Right cardiac atrium (tissue), 5 donors: ENCODE measurements at regions not wholly inside any gene's neighbourhood (a gene's known extent, or its start where the extent isn't known, plus 50 kb on each side); places are given as distances from the start of the nearest gene placed in this dataset.

Experiments used
- ATAC-seq, 2 donors: fragments of 200-7000 bp; cut with Tn5 transposase; one replicate each; pipeline versions ENCODE4 v1.8.0 to v1.9.1; 2020; ENCODE audit warnings: moderate library complexity in 2 of 2, mild to moderate bottlenecking in 1 of 2
- DNase-seq, 3 donors: peaks; one replicate each; pipeline ENCODE4 v3.0.0-alpha.2; 2020
- H3K27ac ChIP-seq: one replicate; pipeline ENCODE4 v1.5.1; 2013; ENCODE audit warnings: mild to moderate bottlenecking, low read length, control low read depth, moderate library complexity
- H3K27me3 ChIP-seq: one replicate; pipeline ENCODE4 v1.6.1; 2013; ENCODE audit not compliant: control insufficient read depth, insufficient read depth
- H3K4me1 ChIP-seq: one replicate; pipeline ENCODE4 v1.6.1; 2013; ENCODE audit warnings: low read length; ENCODE audit not compliant: control insufficient read depth, insufficient read depth
- H3K4me3 ChIP-seq: one replicate; pipeline ENCODE4 v1.5.1; 2013; ENCODE audit warnings: low read length, control low read depth
- H3K9me3 ChIP-seq: one replicate; pipeline ENCODE4 v1.6.1; 2013; ENCODE audit warnings: low read length; ENCODE audit not compliant: control insufficient read depth
- WGBS: extraction: QIAGEN DNeasy Blood & Tissue Kit; methylation state at CpG from one replicate; pipeline ENCODE4 v1.1.7; 2013; 5-methylcytosine and 5-hydroxymethylcytosine counted together
- intact Hi-C, 4 donors: fragments of 100-400 bp; cut with DNase I; formaldehyde crosslinking; loops; one replicate each; pipeline versions ENCODE4 v1.11.0 to v1.14.0; 2022 to 2023
- donor health status: healthy with polysubstance abuse.
- donor health status: DM: no; HTN: yes; CAD: no.
- donor health status: DM: no; HTN: no; CAD: no.
- donor health status: DM: no; HTN: yes; CAD: no; lungs with severe emphysema.
- donor health status: DM: yes; HTN: yes; CAD: no.

DNA sequence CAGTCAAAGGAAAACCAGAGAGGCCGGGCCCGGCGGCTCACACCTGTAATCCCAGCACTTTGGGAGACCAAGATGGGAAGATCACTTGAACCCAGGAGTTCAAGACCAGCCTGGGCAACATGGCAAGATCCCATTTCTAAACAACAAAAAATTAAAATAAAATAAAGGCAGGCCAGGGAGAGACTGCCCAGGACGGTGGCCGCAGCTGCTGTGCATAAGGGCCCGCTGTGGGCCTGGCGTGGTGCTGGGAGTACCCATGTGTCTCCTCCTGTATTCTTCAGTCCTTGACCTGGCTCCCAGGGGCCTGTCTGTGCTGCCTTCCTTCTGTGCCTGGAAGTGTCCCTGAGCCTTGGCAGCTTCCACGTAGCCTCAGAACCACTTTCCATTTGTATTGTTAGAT is 56.8 kb upstream of the CNOT6 start:
- Histone ChIP-seq H3K9me3 (no peaks in the 10 kb centered on the region), H3K27me3 (no peaks in the 10 kb centered on the region), H3K4me3 (no peak overlapping the region), H3K4me1 (no peaks in the 10 kb centered on the region), H3K27ac (no peak overlapping the region)
- ATAC-seq (no peak), DNase-seq (no peak)
- intact Hi-C loops: no loop called here
- 94% methylated on average over 8 of the region's 8 CpGs for WGBS

DNA sequence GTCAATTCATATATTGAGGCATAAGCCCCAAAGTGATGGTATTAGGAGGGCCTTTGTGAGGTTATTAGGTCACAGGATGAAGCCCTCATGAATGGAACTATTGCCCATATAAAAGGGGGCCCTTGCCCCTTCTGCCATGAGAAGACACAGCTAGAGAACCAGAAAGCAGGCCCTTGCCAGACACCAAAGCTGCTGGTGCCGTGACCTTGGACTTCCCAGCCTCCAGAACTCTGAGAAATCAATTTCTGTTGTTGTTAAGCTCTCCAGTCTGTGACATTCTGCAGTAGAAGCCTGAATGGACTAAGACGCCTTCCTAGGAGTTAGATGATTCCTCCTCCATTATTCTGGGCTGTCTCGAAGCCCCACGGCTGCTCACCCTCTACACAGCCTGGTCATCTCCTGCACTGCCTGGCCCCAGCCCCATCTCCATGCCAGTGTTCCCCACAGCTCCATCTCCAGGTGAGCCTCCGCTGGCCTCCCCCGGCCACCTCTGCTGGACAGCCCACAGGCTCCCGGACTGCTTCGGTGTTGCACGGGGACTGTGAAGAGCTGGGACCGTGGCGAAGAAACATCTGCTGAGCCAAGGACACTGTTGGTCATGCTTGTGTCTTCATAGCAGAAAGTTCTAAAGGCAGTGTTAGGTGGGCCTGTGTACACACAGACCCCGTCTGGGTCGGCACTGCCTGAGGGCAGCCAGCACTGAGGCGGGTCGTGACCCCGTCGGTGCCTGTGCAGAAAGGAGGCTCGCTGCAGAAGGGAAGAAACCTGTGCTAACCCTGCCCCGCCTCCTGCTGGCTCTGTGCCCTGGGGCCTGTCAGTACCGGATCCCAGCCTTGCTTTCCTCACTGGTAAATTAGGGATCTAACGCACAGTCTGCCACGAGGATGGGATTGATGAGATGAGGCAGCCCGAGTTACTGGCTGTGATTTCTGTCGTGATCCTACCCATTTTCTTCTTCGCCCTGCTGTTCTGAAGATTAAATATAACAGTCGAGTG is 55.1 kb upstream of the CNOT6 start:
- Histone ChIP-seq H3K27ac (no peak overlapping the region), H3K9me3 (no peaks in the 10 kb centered on the region), H3K4me1 (no peaks in the 10 kb centered on the region), H3K4me3 (no peak overlapping the region), H3K27me3 (no peaks in the 10 kb centered on the region)
- WGBS: 83% methylated on average over 26 of the region's 26 CpGs
- no peak for ATAC-seq
- DNase-seq: no peak
- intact Hi-C loops: no loop called here

DNA sequence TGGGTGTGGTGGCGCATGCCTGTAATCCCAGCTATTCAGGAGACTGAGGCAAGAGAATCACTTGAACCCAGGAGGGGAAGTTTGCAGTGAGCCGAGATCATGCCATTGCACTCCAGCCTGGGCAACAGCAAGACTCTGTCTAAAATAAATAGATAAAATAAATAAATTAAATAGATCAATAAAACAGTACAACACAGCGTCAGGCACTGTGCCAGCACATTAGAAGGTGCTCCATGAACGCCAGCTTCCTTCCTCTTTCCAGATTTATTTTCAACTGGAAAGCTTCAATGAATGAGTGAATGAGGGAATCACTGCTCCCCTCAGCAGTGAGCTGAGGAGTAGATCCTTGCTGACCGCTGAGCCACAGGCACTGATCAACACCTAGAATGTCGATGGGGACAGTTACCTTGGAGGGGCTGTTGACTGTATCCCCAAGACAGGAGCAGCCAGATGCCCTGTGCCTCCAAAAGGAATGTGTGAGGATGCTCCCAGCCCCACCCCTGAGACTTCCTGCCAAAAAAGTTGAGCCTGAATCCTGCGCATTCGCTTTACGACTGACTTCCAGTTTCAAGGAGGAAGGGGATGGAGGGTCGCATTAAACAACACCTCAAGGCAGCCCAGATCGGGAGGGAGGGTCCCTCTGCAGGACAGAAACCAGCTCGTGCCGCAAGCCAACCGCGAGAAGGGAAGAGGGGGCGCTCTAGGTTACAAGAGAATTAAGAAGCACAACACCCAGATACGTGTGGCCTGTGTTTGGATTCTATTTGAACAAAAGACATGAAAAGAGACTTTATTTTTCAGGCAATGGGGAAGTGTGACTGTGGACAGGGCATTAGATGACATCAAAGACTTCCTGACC is 54.0 kb upstream of the CNOT6 start:
- WGBS: 31% methylated on average over 17 of the region's 17 CpGs
- Histone ChIP-seq H3K4me3 (no peak overlapping the region), H3K27ac (no peak overlapping the region), H3K27me3 (no peaks in the 10 kb centered on the region), H3K4me1 (no peaks in the 10 kb centered on the region), H3K9me3 (no peaks in the 10 kb centered on the region)
- no peak for ATAC-seq
- no peak for DNase-seq
- intact Hi-C loops: no loop called here

DNA sequence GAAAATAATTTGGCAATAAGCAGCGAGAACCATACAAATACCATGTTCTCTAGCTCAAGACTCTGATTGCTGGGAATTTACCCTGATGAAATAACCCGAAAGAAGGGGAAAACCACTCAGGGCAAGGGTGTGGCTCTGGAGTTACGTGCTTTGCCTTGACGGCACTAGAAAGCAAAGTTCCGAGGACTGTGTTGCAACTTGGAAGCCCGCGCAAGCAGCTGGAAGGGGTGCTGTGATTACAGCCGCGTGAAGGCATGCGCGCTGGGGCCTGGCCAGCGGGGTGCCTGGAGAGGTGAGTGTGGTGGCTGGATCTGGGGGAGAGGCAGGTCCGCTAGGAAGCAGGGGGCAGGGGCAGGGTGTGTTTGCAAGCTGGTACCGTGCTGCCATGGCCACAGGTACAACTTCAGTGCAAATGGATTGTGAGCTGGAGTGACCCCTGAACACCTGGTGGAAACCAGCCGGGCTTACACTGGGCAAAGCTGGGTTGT is 52.6 kb upstream of the CNOT6 start:
- H3K4me3 ChIP-seq: no peak overlapping the region
- DNase-seq (peak in 1 of 3 donors; percentile 46), ATAC-seq (peak; percentile 43 to 53)
- intact Hi-C loops: no loop called here
- no peak overlapping the region for H3K27ac ChIP-seq
- 64% methylated on average over 15 of the region's 15 CpGs for WGBS
- no peaks in the 10 kb centered on the region for H3K9me3 ChIP-seq
- H3K4me1 ChIP-seq: no peaks in the 10 kb centered on the region
- H3K27me3 ChIP-seq: no peaks in the 10 kb centered on the region
